ENCODE measurements at regions not wholly inside any gene's neighbourhood (a gene's known extent, or its start where the extent isn't known, plus 50 kb on each side); places are given as distances from the start of the nearest gene placed in this dataset.

DNA sequence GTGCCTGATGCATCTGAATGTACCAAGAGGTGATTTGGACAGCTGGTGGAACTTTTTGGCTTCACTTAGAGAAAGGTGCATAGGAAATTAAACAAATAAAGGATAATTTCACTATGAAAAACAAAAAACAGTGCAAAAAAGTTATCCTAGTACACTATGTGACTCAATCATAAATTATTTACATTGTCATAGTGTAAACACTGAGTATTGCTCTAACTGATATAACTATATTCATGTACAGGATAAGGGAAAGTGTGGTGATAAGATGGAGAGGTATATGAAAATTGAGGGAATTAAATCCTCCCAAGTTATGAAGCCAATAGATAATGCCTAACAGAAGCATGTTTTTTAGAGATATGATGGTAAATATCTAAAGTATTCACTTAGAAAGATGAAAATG, 50.2 kb upstream of the CPNE4 start:
- Mint-ChIP-seq H3K27ac (ENCODE audit: unreplicated experiment) (no peak overlapping the region), H3K4me1 (ENCODE audit: unreplicated experiment) (no peaks in the 10 kb centered on the region), H3K36me3 (ENCODE audit: unreplicated experiment) (no peaks in the 10 kb centered on the region), H3K4me3 (ENCODE audit: unreplicated experiment) (no peak overlapping the region), H3K27me3 (ENCODE audit: unreplicated experiment) (peaks cover 2% of the 10 kb centered on the region), H3K9me3 (ENCODE audit: unreplicated experiment) (no peaks in the 10 kb centered on the region)
- DNase-seq (ENCODE audit: extremely low spot score, unreplicated experiment), result no peak
- TF ChIP-seq, protein P1, sequence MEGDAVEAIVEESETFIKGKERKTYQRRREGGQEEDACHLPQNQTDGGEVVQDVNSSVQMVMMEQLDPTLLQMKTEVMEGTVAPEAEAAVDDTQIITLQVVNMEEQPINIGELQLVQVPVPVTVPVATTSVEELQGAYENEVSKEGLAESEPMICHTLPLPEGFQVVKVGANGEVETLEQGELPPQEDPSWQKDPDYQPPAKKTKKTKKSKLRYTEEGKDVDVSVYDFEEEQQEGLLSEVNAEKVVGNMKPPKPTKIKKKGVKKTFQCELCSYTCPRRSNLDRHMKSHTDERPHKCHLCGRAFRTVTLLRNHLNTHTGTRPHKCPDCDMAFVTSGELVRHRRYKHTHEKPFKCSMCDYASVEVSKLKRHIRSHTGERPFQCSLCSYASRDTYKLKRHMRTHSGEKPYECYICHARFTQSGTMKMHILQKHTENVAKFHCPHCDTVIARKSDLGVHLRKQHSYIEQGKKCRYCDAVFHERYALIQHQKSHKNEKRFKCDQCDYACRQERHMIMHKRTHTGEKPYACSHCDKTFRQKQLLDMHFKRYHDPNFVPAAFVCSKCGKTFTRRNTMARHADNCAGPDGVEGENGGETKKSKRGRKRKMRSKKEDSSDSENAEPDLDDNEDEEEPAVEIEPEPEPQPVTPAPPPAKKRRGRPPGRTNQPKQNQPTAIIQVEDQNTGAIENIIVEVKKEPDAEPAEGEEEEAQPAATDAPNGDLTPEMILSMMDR (IDR thresholded peaks at IDR 0.05), result no peak

DNA sequence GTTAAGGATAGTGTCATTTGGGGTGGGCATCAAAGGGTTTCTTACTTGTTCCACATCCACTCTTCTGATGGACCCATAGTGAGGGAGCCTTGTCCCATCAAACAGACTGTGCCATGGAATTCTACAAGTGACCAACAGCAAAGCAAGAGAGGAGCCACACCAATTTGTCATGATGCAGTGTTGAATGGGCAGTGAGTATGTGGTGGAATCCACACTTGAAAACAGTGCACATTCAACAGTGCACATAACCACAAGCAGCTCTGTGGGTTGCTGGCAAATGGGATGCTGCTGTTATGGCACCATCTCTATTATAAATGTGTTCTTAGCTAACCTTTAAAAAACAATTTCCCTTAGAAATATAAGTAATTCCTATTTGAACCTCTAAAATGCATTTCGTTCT, 52.5 kb upstream of the CPNE4 start:
- Mint-ChIP-seq H3K9me3 (ENCODE audit: unreplicated experiment) (no peaks in the 10 kb centered on the region), H3K4me1 (ENCODE audit: unreplicated experiment) (no peaks in the 10 kb centered on the region), H3K4me3 (ENCODE audit: unreplicated experiment) (no peak overlapping the region), H3K27me3 (ENCODE audit: unreplicated experiment) (peaks cover 5% of the 10 kb centered on the region), H3K36me3 (ENCODE audit: unreplicated experiment) (no peaks in the 10 kb centered on the region), H3K27ac (ENCODE audit: unreplicated experiment) (no peak overlapping the region)
- TF ChIP-seq, protein P1 (IDR thresholded peaks at IDR 0.05), result no peak
- DNase-seq (ENCODE audit: extremely low spot score, unreplicated experiment), result no peak

DNA sequence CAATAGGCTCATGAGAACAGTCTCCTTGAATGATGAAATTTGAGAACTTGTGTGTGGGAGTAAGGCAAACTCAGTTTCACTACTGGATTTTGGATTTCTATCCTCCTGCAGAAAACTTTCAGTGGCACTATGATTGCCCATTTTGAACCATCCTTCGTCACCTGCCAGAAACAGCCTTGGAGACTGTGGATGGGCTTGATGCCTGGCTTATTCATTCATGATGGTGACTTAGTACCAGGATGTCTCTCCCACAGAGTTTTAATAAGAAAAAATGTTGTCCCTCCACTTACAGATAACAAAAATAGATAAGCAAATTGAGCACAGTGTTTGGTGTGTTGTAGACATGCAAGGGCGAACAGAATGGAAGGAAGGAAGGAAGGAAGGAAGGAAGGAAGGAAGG, 53.5 kb upstream of the CPNE4 start:
- TF ChIP-seq, protein P1 (IDR thresholded peaks at IDR 0.05), result no peak
- Mint-ChIP-seq H3K27ac (ENCODE audit: unreplicated experiment) (no peak overlapping the region), H3K27me3 (ENCODE audit: unreplicated experiment) (peaks cover 9% of the 10 kb centered on the region), H3K9me3 (ENCODE audit: unreplicated experiment) (no peaks in the 10 kb centered on the region), H3K4me3 (ENCODE audit: unreplicated experiment) (no peak overlapping the region), H3K36me3 (ENCODE audit: unreplicated experiment) (no peaks in the 10 kb centered on the region), H3K4me1 (ENCODE audit: unreplicated experiment) (no peaks in the 10 kb centered on the region)
- DNase-seq (ENCODE audit: extremely low spot score, unreplicated experiment), result no peak

DNA sequence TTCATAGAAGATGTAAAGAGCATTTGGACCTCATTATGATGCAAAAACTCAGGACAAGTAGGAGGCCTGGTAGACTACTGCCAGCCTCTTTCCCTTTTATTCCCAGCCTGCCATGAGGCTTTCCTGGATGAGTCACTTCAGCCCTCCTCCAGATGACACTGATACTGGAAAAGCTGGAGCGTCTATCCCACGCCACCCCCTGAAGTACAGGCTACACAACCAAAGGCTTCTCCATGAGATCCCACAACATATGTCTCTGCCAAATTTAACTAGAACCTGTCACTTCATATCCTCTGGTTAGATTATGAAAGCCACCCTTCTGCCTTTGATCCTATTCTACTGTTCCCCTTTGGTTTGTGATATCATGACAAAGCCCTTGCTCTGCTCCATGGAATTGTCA, 56.1 kb upstream of the CPNE4 start:
- Mint-ChIP-seq H3K9me3 (ENCODE audit: unreplicated experiment) (no peaks in the 10 kb centered on the region), H3K4me3 (ENCODE audit: unreplicated experiment) (no peak overlapping the region), H3K4me1 (ENCODE audit: unreplicated experiment) (no peaks in the 10 kb centered on the region), H3K36me3 (ENCODE audit: unreplicated experiment) (no peaks in the 10 kb centered on the region), H3K27me3 (ENCODE audit: unreplicated experiment) (peaks cover 11% of the 10 kb centered on the region), H3K27ac (ENCODE audit: unreplicated experiment) (no peak overlapping the region)
- TF ChIP-seq, protein P1 (IDR thresholded peaks at IDR 0.05), result no peak
- no peak for DNase-seq (ENCODE audit: extremely low spot score, unreplicated experiment)

DNA sequence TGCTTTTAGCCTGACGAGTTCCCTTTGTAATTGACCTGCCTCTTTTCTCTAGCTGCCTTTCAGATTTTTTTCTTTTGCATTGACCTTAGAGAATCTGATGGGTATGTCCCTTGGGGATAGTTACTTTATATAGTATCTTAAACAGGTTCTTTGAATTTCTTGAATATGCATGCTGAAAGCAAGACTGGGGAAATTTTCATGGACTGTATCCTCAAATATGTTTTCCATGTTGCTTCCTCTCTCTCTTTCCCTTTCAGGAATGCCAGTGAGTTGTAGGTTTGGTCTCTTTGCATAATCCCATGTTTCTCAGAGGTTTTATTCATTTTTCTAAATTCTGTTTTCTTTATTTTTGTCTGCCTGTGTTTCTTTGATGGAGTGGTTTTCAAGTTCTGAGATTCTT, 81.8 kb upstream of the CPNE4 start:
- Mint-ChIP-seq H3K4me3 (ENCODE audit: unreplicated experiment) (no peak overlapping the region), H3K4me1 (ENCODE audit: unreplicated experiment) (no peaks in the 10 kb centered on the region), H3K27ac (ENCODE audit: unreplicated experiment) (no peak overlapping the region), H3K27me3 (ENCODE audit: unreplicated experiment) (peaks cover 42% of the 10 kb centered on the region), H3K36me3 (ENCODE audit: unreplicated experiment) (no peaks in the 10 kb centered on the region), H3K9me3 (ENCODE audit: unreplicated experiment) (peaks cover 10% of the 10 kb centered on the region)
- DNase-seq (ENCODE audit: extremely low spot score, unreplicated experiment), result no peak
- TF ChIP-seq, protein P1 (IDR thresholded peaks at IDR 0.05), result no peak

Data from osteocyte (in vitro differentiated cells).